Endothelial cell of umbilical vein (primary cell): ENCODE measurements at regions not wholly inside any gene's neighbourhood (a gene's known extent, or its start where the extent isn't known, plus 50 kb on each side); places are given as distances from the start of the nearest gene placed in this dataset.

Source experiments
- BruUV-seq: library from RNA; stranded (reverse); fragments of 400-500 nt; replicated peaks from 2 replicates; lab custom pipeline; 2021; lab: Mats Ljungman, UMichigan
- CTCF ChIA-PET: fragments of 300-600, 350-600 bp; sonication (Branson Sonifier 250); formaldehyde crosslinking; loops from one replicate; lab custom pipeline; 2021; ENCODE audit warnings: antibody characterized with exemption, inconsistent platforms; lab: Charles Lee
- POLR2A ChIA-PET: fragments of 300-600, 350-600 bp; sonication (Branson Sonifier 250); formaldehyde crosslinking; loops from one replicate; lab custom pipeline; 2021; ENCODE audit warnings: antibody characterized with exemption, inconsistent platforms; lab: Charles Lee
- DNase-seq: peaks from one replicate; pipeline ENCODE4 v3.0.0-alpha.2; 2011; ENCODE audit warnings: low read depth, low spot score
- FAIRE-seq: peaks from 2 replicates; lab custom pipeline; 2011; peaks lifted over from hg19 to GRCh38; lab: Jason Lieb, UNC
- H2AFZ ChIP-seq: 2 replicates; pipeline ENCODE4 v1.6.0; 2012; ENCODE audit warnings: low read depth, low read length, control low read depth, inconsistent platforms
- H3K27ac ChIP-seq: 2 replicates; pipeline ENCODE4 v1.5.1; 2011; ENCODE audit warnings: low read depth, mild to moderate bottlenecking, control low read depth, low read length, moderate library complexity; ENCODE audit not compliant: insufficient read depth
- H3K27me3 ChIP-seq, 2 experiments: 2 replicates each; pipeline versions ENCODE4 v1.6.0 to v1.6.1; 2011; ENCODE audit warnings: low read length in 2 of 2, mixed read lengths in 1 of 2; ENCODE audit not compliant: control insufficient read depth in 2 of 2, insufficient read depth in 2 of 2
- H3K36me3 ChIP-seq, 2 experiments: 2 replicates in 1 of 2; 3 replicates in 1 of 2; pipeline ENCODE4 v1.5.1; 2011; ENCODE audit warnings: low read length in 2 of 2, mild to moderate bottlenecking in 1 of 2, moderate library complexity in 1 of 2; ENCODE audit not compliant: control insufficient read depth in 2 of 2, insufficient read depth in 2 of 2; ENCODE audit errors: extremely low read depth in 1 of 2
- H3K4me1 ChIP-seq: 3 replicates; pipeline ENCODE4 v1.5.1; 2011; ENCODE audit warnings: mild to moderate bottlenecking, low read length; ENCODE audit not compliant: control insufficient read depth, insufficient read depth; ENCODE audit errors: extremely low read depth
- H3K4me2 ChIP-seq: 2 replicates; pipeline ENCODE4 v1.6.1; 2011; ENCODE audit warnings: low read length, control low read depth, mixed read lengths; ENCODE audit not compliant: insufficient read depth
- H3K4me3 ChIP-seq, 3 experiments: fragments of 200-600 bp in 1 of 3; sonication (generic), shearing (Covaris generic) in 1 of 3; replicated peaks in 1 of 3; 2 replicates each; pipeline ENCODE4 v1.5.1; 2011 to 2016; ENCODE audit warnings: control low read depth in 3 of 3, low read length in 3 of 3, mild to moderate bottlenecking in 2 of 3, inconsistent platforms in 1 of 3, low read depth in 1 of 3, moderate library complexity in 1 of 3; ENCODE audit not compliant: insufficient read depth in 1 of 3
- H3K79me2 ChIP-seq: 2 replicates; pipeline ENCODE4 v1.6.0; 2012; ENCODE audit warnings: low read length, inconsistent platforms; ENCODE audit not compliant: control insufficient read depth, insufficient read depth
- H3K9ac ChIP-seq: replicated peaks from 2 replicates; pipeline ENCODE3; 2011; ENCODE audit warnings: low read length, control low read depth; ENCODE audit not compliant: insufficient read depth; ENCODE audit errors: extremely low read depth
- H3K9me1 ChIP-seq: replicated peaks from 3 replicates; pipeline ENCODE4 v1.6.0; 2011; ENCODE audit warnings: mild to moderate bottlenecking, low read length; ENCODE audit not compliant: control insufficient read depth, insufficient read depth; ENCODE audit errors: extremely low read depth
- H3K9me3 ChIP-seq: replicated peaks from 2 replicates; pipeline ENCODE4 v1.5.1; 2012; ENCODE audit warnings: low read length, inconsistent platforms; ENCODE audit not compliant: control insufficient read depth, insufficient read depth
- H4K20me1 ChIP-seq: replicated peaks from 2 replicates; pipeline ENCODE3; 2011; ENCODE audit warnings: mild to moderate bottlenecking, low read length; ENCODE audit not compliant: control insufficient read depth, insufficient read depth; ENCODE audit errors: extremely low read depth
- CTCF ChIP-seq, 2 donors: IDR thresholded peaks; 1 replicate in 1 of 2; 2 replicates in 1 of 2; pipeline ENCODE4 v1.5.1; 2011; ENCODE audit warnings: low read length in 2 of 2, mild to moderate bottlenecking in 2 of 2, moderate library complexity in 2 of 2, control low read depth in 1 of 2, inconsistent platforms in 1 of 2, low read depth in 1 of 2; ENCODE audit not compliant: insufficient read depth in 1 of 2; ENCODE audit errors: extremely low read depth in 1 of 2
- EZH2 ChIP-seq: IDR thresholded peaks from 2 replicates; pipeline ENCODE4 v1.6.1; 2012; ENCODE audit warnings: borderline replicate concordance, low read depth, mild to moderate bottlenecking, moderate library complexity, low read length, inconsistent platforms; ENCODE audit not compliant: severe bottlenecking
- FOS ChIP-seq: IDR thresholded peaks from 2 replicates; pipeline ENCODE4 v1.6.1; 2011; ENCODE audit warnings: mild to moderate bottlenecking, low read length, moderate library complexity, borderline replicate concordance; ENCODE audit not compliant: insufficient read depth
- GATA2 ChIP-seq: IDR thresholded peaks from 2 replicates; pipeline ENCODE4 v1.7.0; 2011; ENCODE audit warnings: low read depth, mild to moderate bottlenecking, moderate library complexity, mixed read lengths, low read length; ENCODE audit not compliant: insufficient read length, insufficient read depth
- JUN ChIP-seq: IDR thresholded peaks from 2 replicates; pipeline ENCODE4 v1.6.1; 2011; ENCODE audit warnings: borderline replicate concordance, low read depth; ENCODE audit not compliant: insufficient read length, insufficient read depth
- MAX ChIP-seq: IDR thresholded peaks from 2 replicates; pipeline ENCODE4 v1.6.1; 2011; ENCODE audit not compliant: insufficient read depth, insufficient read length
- MYC ChIP-seq: IDR thresholded peaks from one replicate; pipeline ENCODE4 v1.6.1; 2011; ENCODE audit warnings: mild to moderate bottlenecking, low read depth, low read length
- POLR2A ChIP-seq: IDR thresholded peaks from 2 replicates; pipeline ENCODE4 v1.6.1; 2012; ENCODE audit warnings: low read depth, mild to moderate bottlenecking, control low read depth, low read length
- POLR2AphosphoS5 ChIP-seq: IDR thresholded peaks from 2 replicates; pipeline ENCODE4 v1.6.1; 2012; ENCODE audit warnings: low read depth, mild to moderate bottlenecking, control low read depth, low read length, moderate library complexity; ENCODE audit not compliant: insufficient read depth
- dilution Hi-C: fragments of 300-500 bp; cut with MboI; formaldehyde crosslinking; loops from one replicate; pipeline ENCODE4 v1.15.0; 2019; ENCODE audit warnings: low sequenced_read_pairs; ENCODE audit not compliant: extremely low pct_ligation_motif_present
- intact Hi-C: fragments of 100-400 bp; cut with micrococcal nuclease; formaldehyde crosslinking; loops from one replicate; pipeline ENCODE4 v1.10.0; 2022

GRCh38 chr6:143009851-143010250 is 50.8 kb upstream of the AIG1 start:
- Histone ChIP-seq H3K4me2 (no peak overlapping the region), H2AFZ (no peak overlapping the region), H3K9me1 (no peaks in the 10 kb centered on the region), H3K9ac (no peak overlapping the region), H3K4me3 (no peak overlapping the region), H3K4me1 (no peaks in the 10 kb centered on the region), H3K36me3 (no peaks in the 10 kb centered on the region), H3K9me3 (no peaks in the 10 kb centered on the region), H3K79me2 (no peaks in the 10 kb centered on the region), H4K20me1 (no peaks in the 10 kb centered on the region), H3K27ac (no peak overlapping the region), H3K27me3 (peaks cover 0 to 3% of the 10 kb centered on the region in 2 experiments)
- DNase-seq (peak; percentile 14), FAIRE-seq (no peak)
- ChIA-PET CTCF (no interaction called here), POLR2A (no interaction called here)
- TF ChIP-seq JUN (no peak), MYC (no peak), POLR2AphosphoS5 (no peak), EZH2 (no peak), MAX (no peak), FOS (no peak), CTCF (IDR thresholded peaks at IDR 0.05; ENCODE audit: extremely low read depth in 1 of 2, insufficient read depth in 1 of 2, low read depth in 1 of 2, low read length in 2 of 2) (no peak), POLR2A (no peak), GATA2 (peak; percentile 11)
- intact Hi-C loops = no loop called here
- BruUV-seq = no TSS peak
- dilution Hi-C loops = no loop called here
